Lung (tissue), 11 donors: ENCODE measurements at regions not wholly inside any gene's neighbourhood (a gene's known extent, or its start where the extent isn't known, plus 50 kb on each side); places are given as distances from the start of the nearest gene placed in this dataset.

ENCODE experiments used
- ATAC-seq: fragments of 200-7000 bp; cut with Tn5 transposase; one replicate; pipeline ENCODE4 v1.9.1; 2020; ENCODE audit warnings: moderate number of reproducible peaks; ENCODE audit not compliant: insufficient read depth, low FRiP score
- DNase-seq, 3 donors: peaks; one replicate each; pipeline ENCODE4 v3.0.0-alpha.2; 2013 to 2017
- H3K27ac ChIP-seq, 2 donors: one replicate each; pipeline ENCODE4 v1.5.1; 2013; ENCODE audit warnings: mild to moderate bottlenecking in 2 of 2, moderate library complexity in 2 of 2, control low read depth in 1 of 2, inconsistent platforms in 1 of 2, low read depth in 1 of 2, low read length in 1 of 2
- H3K27me3 ChIP-seq, 3 donors: one replicate each; pipeline ENCODE4 v1.5.1; 2013; ENCODE audit warnings: low read length in 2 of 3; ENCODE audit not compliant: control insufficient read depth in 3 of 3, insufficient read depth in 3 of 3
- H3K36me3 ChIP-seq, 4 donors: one replicate each; pipeline ENCODE4 v1.5.1; 2013; ENCODE audit warnings: low read length in 4 of 4, mild to moderate bottlenecking in 1 of 4, moderate library complexity in 1 of 4; ENCODE audit not compliant: control insufficient read depth in 4 of 4, insufficient read depth in 4 of 4
- H3K4me1 ChIP-seq, 5 donors: one replicate each; pipeline ENCODE4 v1.5.1; 2013; ENCODE audit warnings: low read length in 5 of 5, mild to moderate bottlenecking in 2 of 5, moderate library complexity in 1 of 5; ENCODE audit not compliant: control insufficient read depth in 5 of 5, insufficient read depth in 5 of 5
- H3K4me3 ChIP-seq: one replicate; pipeline ENCODE4 v1.5.1; 2013; ENCODE audit warnings: mild to moderate bottlenecking, control low read depth, moderate library complexity
- H3K9ac ChIP-seq, 2 donors: one replicate each; pipeline ENCODE4 v1.5.1; 2013; ENCODE audit warnings: low read length in 2 of 2, control low read depth in 1 of 2; ENCODE audit not compliant: insufficient read depth in 1 of 2
- H3K9me3 ChIP-seq, 4 donors: one replicate each; pipeline ENCODE4 v1.5.1; 2013; ENCODE audit warnings: low read length in 3 of 4, mild to moderate bottlenecking in 1 of 4, moderate library complexity in 1 of 4; ENCODE audit not compliant: control insufficient read depth in 4 of 4, insufficient read depth in 3 of 4
- WGBS, 2 donors: extraction: QIAGEN DNeasy Blood & Tissue Kit; methylation state at CpG; one replicate each; pipeline ENCODE4 v1.1.7; 2013; 5-methylcytosine and 5-hydroxymethylcytosine counted together
- TF ChIP-seq, protein P1 (sequence below): IDR thresholded peaks from 2 replicates; pipeline ENCODE4 v1.5.1; 2012; ENCODE audit warnings: mild to moderate bottlenecking; ENCODE audit errors: control extremely low read depth, extremely low read depth
- donor health status: control.
- donor health status: control.
- donor health status: Bipolar disorder and iron deficiency.
- donor health status: healthy.
- donor health status: DM: yes; HTN: yes; CAD: no.

DNA sequence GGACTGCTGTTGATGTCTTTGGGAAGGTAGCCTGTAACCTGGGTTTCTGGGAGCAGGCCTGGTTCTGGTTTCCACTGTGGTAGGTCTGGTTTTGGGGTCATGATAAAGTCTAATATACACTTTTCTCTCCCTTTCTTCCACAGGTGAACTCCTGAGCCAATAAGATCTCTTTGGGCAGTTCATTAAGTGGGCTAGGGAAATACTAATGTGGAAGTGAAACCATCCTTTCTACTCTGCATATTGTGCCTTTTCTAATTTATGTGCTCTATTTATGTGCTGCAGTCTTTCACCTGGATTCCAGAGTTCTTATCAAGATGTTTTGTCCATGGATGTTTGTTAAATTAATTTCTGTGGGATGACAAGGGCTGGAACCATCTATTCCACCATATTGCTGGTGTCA is 165.7 kb upstream of the PTPRK start:
- Histone ChIP-seq H3K4me3 (no peak overlapping the region), H3K27ac (no peak overlapping the region), H3K4me1 (peaks cover 0 to 2% (median 0%) of the 10 kb centered on the region in 5 donors), H3K9me3 (no peaks in the 10 kb centered on the region), H3K9ac (no peak overlapping the region), H3K36me3 (no peaks in the 10 kb centered on the region), H3K27me3 (no peaks in the 10 kb centered on the region)
- no peak for ATAC-seq
- TF ChIP-seq, protein P1, sequence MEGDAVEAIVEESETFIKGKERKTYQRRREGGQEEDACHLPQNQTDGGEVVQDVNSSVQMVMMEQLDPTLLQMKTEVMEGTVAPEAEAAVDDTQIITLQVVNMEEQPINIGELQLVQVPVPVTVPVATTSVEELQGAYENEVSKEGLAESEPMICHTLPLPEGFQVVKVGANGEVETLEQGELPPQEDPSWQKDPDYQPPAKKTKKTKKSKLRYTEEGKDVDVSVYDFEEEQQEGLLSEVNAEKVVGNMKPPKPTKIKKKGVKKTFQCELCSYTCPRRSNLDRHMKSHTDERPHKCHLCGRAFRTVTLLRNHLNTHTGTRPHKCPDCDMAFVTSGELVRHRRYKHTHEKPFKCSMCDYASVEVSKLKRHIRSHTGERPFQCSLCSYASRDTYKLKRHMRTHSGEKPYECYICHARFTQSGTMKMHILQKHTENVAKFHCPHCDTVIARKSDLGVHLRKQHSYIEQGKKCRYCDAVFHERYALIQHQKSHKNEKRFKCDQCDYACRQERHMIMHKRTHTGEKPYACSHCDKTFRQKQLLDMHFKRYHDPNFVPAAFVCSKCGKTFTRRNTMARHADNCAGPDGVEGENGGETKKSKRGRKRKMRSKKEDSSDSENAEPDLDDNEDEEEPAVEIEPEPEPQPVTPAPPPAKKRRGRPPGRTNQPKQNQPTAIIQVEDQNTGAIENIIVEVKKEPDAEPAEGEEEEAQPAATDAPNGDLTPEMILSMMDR: no peak
- DNase-seq: no peak

DNA sequence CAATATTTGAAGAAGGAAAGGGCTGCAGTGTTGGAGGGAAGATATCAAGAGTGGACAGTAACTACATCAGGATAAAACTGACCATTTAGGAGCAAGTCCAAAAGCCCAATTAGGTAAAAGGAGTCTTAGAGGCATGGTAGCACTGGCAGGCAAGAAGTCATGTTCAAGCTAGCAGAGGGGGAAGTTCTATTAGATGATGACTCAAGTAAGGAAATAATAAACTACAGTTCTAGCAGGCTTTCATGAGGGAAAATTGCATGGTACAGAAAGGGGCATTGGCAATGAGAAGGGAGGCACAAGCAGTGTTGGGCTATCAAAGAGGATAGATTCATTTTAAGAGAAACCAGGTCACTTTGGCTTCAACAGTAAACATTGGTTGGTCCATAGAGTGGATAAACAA is 156.1 kb upstream of the PTPRK start:
- Histone ChIP-seq H3K9me3 (no peaks in the 10 kb centered on the region), H3K9ac (no peak overlapping the region), H3K36me3 (no peaks in the 10 kb centered on the region), H3K4me3 (no peak overlapping the region), H3K27me3 (no peaks in the 10 kb centered on the region), H3K27ac (no peak overlapping the region), H3K4me1 (no peaks in the 10 kb centered on the region)
- TF ChIP-seq, protein P1: no peak
- no peak for DNase-seq
- ATAC-seq: no peak

DNA sequence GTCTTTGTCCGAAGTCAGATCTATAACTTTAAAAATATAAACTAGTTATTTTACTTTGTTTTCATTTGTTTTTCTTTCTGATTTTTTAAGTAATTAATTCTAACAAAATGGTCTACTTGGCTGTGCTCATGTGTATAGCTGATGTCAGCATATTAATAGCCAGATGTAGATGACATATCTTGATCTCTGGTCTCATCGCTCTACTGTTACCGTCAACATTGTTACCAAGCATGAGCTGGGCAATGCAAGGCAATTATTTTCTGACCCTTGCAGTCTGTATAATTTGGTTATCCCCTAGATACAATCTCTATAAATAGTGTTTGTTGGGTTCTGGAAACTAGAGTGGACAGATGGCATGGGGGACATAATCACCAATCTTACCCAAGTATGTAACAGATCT is 151.6 kb upstream of the PTPRK start:
- no peak overlapping the region for H3K4me3 ChIP-seq
- H3K27me3 ChIP-seq: no peaks in the 10 kb centered on the region
- no peaks in the 10 kb centered on the region for H3K4me1 ChIP-seq
- ATAC-seq: no peak
- WGBS, 2 donors: 80 to 96% methylated on average over 3 of the region's 3 CpGs
- H3K36me3 ChIP-seq: no peaks in the 10 kb centered on the region
- H3K27ac ChIP-seq: no peak overlapping the region
- DNase-seq: no peak
- TF ChIP-seq, protein P1: no peak
- H3K9ac ChIP-seq: no peak overlapping the region
- no peaks in the 10 kb centered on the region for H3K9me3 ChIP-seq

DNA sequence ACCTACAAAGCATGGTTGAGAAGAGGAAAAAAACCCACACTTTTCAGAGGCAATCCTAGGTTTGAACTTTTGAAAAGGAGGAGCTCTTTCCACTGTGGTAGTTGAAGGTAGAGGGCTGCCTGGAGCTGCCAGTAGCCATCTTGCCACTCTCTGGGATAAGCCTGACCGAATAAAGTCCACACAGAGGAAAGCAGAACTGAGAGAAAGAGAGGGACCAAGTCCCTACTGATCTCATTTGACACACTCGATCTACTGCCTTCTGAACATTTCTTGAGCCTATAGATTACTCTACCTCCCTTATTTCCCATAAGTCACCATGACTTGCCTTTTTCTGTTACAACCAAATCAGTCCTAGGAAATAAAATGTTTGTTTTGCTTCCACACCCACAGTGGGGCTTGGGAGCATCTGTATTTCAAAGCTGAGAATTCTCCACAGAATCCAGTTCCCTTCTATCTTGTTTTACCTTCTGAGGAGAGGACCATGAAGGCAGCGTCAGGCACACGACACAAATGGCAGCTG is 147.0 kb upstream of the PTPRK start:
- no peak for DNase-seq

More for the DNA sequence above, 147.0 kb upstream of the PTPRK start:
- H3K9me3 ChIP-seq: no peaks in the 10 kb centered on the region
- peak overlapping the region in 1 of 2 donors; percentile 56 for H3K27ac ChIP-seq
- no peak for ATAC-seq
- TF ChIP-seq, protein P1: no peak
- no peak overlapping the region for H3K9ac ChIP-seq
- no peak overlapping the region for H3K4me3 ChIP-seq
- H3K36me3 ChIP-seq: no peaks in the 10 kb centered on the region
- no peaks in the 10 kb centered on the region for H3K27me3 ChIP-seq
- no peaks in the 10 kb centered on the region for H3K4me1 ChIP-seq
- 76 to 88% methylated on average over 4 of the region's 4 CpGs for WGBS, 2 donors
